Fibroblast of mammary gland (primary cell): ENCODE measurements at regions not wholly inside any gene's neighbourhood (a gene's known extent, or its start where the extent isn't known, plus 50 kb on each side); places are given as distances from the start of the nearest gene placed in this dataset.

Source experiments
- DNase-seq: peaks from one replicate; pipeline ENCODE4 v3.0.0-alpha.2; 2010; ENCODE audit warnings: low read depth
- H3K4me3 ChIP-seq: 2 replicates; pipeline ENCODE4 v1.5.1; 2011; ENCODE audit warnings: low read depth, mild to moderate bottlenecking, low read length, moderate library complexity; ENCODE audit not compliant: control insufficient read depth
- CTCF ChIP-seq: conservative IDR thresholded peaks from 2 replicates; pipeline ENCODE4 v1.5.1; 2011; ENCODE audit warnings: low read depth, low read length, inconsistent platforms; ENCODE audit not compliant: control insufficient read depth, insufficient read depth

- no peak overlapping the region for H3K4me3 ChIP-seq
- DNase-seq: no peak
- TF ChIP-seq CTCF: no peak
These were observed 178.7 kb upstream of the MCTP2 start for GRCh38 chr15:94052711-94053110.

GRCh38 chr15:94047566-94047965 lies 183.8 kb upstream of the MCTP2 start:
- no peak for TF ChIP-seq CTCF
- no peak overlapping the region for H3K4me3 ChIP-seq
- DNase-seq: no peak

GRCh38 chr15:94042180-94042928 lies 189.0 kb upstream of the MCTP2 start:
- no peak for TF ChIP-seq CTCF
- DNase-seq: peak; percentile 79
- H3K4me3 ChIP-seq: no peak overlapping the region

- TF ChIP-seq CTCF: no peak
- H3K4me3 ChIP-seq: no peak overlapping the region
- DNase-seq: no peak
These were observed 189.6 kb upstream of the MCTP2 start for GRCh38 chr15:94041746-94042145.

GRCh38 chr15:94040541-94041248 lies 190.7 kb upstream of the MCTP2 start:
- DNase-seq: peak; percentile 22
- TF ChIP-seq CTCF: peak; percentile 7
- no peak overlapping the region for H3K4me3 ChIP-seq

GRCh38 chr15:94036156-94036555 lies 195.2 kb upstream of the MCTP2 start:
- H3K4me3 ChIP-seq: no peak overlapping the region
- TF ChIP-seq CTCF: no peak
- DNase-seq: peak; percentile 22
